ENCODE measurements at regions not wholly inside any gene's neighbourhood (a gene's known extent, or its start where the extent isn't known, plus 50 kb on each side); places are given as distances from the start of the nearest gene placed in this dataset.

- DNase-seq (ENCODE audit: low spot score): no peak
- ATAC-seq (ENCODE audit: low FRiP score): no peak
- no peak for TF ChIP-seq CTCF (IDR thresholded peaks at IDR 0.05)
Observed at GRCh38 chr6:109295774-109296156, 86.5 kb downstream of the CD164 start.

GRCh38 chr6:109295109-109295773 is 87.0 kb downstream of the CD164 start:
- no peak for DNase-seq (ENCODE audit: low spot score)
- ATAC-seq (ENCODE audit: low FRiP score): no peak
- TF ChIP-seq CTCF (IDR thresholded peaks at IDR 0.05): no peak

- DNase-seq (ENCODE audit: low spot score): no peak
- ATAC-seq (ENCODE audit: low FRiP score): no peak
- TF ChIP-seq CTCF (IDR thresholded peaks at IDR 0.05): no peak
Observed at GRCh38 chr6:109292983-109293586, 89.2 kb downstream of the CD164 start.

- ATAC-seq (ENCODE audit: low FRiP score) (no peak), DNase-seq (ENCODE audit: low spot score) (no peak)
- TF ChIP-seq CTCF (IDR thresholded peaks at IDR 0.05): no peak
Observed at GRCh38 chr6:109292420-109292819, 89.8 kb downstream of the CD164 start.

GRCh38 chr6:109291902-109292301 is 90.4 kb downstream of the CD164 start:
- DNase-seq (ENCODE audit: low spot score) (no peak), ATAC-seq (ENCODE audit: low FRiP score) (no peak)
- TF ChIP-seq CTCF (IDR thresholded peaks at IDR 0.05): no peak

GRCh38 chr6:109290143-109290931 is 91.9 kb downstream of the CD164 start:
- no peak for ATAC-seq (ENCODE audit: low FRiP score)
- DNase-seq (ENCODE audit: low spot score): no peak
- TF ChIP-seq CTCF (IDR thresholded peaks at IDR 0.05): no peak
